ENCODE measurements at regions not wholly inside any gene's neighbourhood (a gene's known extent, or its start where the extent isn't known, plus 50 kb on each side); places are given as distances from the start of the nearest gene placed in this dataset.
A peak's percentile ranks its signal among the peaks of the same experiment; 100 is the strongest.

GRCh38 chr9:82621447-82621846 is 441.5 kb downstream of the RASEF start:
- DNase-seq (ENCODE audit: low spot score): no peak

GRCh38 chr9:82637368-82637767 is 425.6 kb downstream of the RASEF start:
- DNase-seq (ENCODE audit: low spot score): no peak

DNA sequence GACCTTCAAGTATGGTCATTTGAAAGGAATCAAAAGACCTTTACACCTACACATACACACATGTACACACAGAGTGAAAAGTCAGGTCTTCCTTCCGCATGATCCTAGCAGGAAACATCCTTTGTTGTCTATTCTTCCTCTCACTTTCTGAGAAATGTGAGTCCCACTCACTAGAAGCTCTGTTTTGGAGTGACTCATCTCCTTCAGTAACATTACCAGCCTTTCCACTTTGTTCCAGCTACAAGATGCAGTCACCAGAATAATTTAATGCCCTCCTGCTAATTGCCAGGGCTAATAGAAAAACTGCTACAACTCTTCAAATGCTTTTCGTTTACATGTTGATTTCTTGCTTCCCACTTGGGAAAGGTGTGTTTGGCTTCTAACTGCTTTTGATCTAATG is 417.3 kb downstream of the RASEF start:
- peak; percentile 1 for DNase-seq (ENCODE audit: low spot score)

DNA sequence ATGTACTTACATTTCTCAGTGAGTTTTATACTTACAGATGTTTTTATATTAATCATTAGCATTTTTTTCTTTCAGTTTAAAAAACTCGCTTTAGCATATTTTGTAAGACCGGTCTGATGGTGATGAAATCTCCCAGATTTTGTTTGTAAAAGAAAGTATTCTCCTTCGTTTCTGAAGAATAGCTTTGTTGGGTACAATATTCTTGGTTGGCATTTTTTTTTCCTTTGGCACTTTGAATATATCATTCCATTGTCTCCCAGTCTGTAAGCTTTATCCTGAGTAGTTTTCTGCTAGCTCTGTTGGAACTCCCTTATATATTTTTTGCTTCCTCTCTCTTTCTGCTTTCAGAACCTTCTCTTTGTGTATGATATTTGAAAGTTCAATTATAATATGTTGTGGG is 412.6 kb downstream of the RASEF start:
- no peak for DNase-seq (ENCODE audit: low spot score)

GRCh38 chr9:82651474-82651873 is 411.5 kb downstream of the RASEF start:
- DNase-seq (ENCODE audit: low spot score): no peak

- DNase-seq (ENCODE audit: low spot score): no peak
Measured at GRCh38 chr9:82665324-82665723, 397.6 kb downstream of the RASEF start.

- DNase-seq (ENCODE audit: low spot score): no peak
Measured at GRCh38 chr9:82668689-82669199, 394.2 kb downstream of the RASEF start.

- no peak for DNase-seq (ENCODE audit: low spot score)
Measured at GRCh38 chr9:82670000-82670399, 392.9 kb downstream of the RASEF start.

DNA sequence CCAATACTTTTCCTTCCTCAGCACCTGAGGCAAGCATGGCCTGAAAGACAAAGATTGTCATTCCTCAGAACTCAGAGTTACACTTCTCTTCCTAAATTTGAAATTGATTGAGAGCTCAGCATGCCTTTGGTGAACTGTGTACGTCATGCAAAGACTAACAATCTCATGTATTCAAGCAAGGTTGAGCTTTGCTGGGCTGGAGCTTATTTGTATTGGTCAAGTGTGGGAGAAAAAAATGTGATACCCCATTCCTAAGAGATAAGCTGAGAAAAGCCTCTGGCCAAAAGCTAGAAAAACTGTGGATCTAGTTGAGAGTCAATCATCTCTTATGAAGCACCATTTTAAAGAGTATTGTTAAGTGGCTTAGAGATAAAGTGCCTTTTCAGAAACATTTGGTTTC is 392.2 kb downstream of the RASEF start:
- no peak for DNase-seq (ENCODE audit: low spot score)

- DNase-seq (ENCODE audit: low spot score): no peak
Measured at GRCh38 chr9:82673201-82673600, 389.7 kb downstream of the RASEF start.

- DNase-seq (ENCODE audit: low spot score): no peak
Measured at GRCh38 chr9:82673919-82674318, 389.0 kb downstream of the RASEF start.

DNA sequence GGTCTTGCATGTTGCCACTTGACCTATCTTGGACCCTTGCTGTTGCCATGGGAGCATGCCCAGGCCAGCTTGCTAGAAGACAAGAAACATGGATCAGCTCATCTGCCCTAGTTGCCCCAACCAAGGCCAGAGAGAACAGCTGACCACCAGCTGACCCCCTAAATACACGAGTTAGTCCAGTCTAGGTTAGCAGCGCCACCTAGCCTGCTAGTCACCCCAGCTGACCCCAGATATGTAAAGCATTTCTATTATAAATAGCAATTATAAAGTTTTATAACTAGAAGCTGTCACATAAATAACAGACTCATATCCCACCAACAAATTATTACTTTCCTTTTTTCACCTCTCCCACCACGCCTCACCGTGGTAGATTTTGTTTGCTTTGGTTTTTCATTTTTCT is 387.8 kb downstream of the RASEF start:
- DNase-seq (ENCODE audit: low spot score): no peak

DNA sequence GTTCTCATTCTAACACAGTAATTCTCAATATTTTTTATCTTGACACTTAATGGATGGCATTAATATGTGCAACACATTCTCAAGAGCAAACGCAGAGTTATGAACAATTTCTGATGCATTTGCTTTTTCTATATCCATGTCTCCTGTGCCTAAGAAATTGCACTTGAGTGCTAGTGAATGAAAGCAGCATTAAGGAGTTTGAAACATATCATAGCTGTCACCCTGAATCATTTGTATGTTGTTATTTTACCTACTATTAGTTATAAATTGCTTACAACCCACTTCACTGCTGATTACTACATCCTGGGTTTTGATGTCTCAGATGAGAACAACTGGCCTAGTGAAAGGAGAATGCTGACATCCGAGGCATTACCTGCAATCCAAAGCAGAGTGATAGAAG is 387.3 kb downstream of the RASEF start:
- DNase-seq (ENCODE audit: low spot score): no peak

DNA sequence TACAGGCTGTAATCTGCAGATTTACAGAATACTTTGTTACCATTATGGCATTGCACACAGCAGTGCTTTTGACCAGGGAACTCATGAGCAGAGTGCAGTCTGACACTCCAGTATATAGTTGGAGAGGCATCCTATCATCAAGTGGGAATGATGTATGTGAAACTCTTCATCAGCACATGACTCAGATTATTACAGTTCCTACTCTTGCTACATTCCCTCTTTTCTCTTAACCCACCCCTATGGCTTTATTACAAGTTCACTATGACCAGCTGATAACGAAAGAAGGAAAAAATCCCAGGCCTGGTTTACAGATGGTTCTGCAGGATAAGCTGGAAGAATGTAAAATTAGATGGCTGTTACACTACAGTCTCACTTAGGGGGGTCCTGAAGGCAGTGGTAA is 385.9 kb downstream of the RASEF start:
- no peak for DNase-seq (ENCODE audit: low spot score)

DNA sequence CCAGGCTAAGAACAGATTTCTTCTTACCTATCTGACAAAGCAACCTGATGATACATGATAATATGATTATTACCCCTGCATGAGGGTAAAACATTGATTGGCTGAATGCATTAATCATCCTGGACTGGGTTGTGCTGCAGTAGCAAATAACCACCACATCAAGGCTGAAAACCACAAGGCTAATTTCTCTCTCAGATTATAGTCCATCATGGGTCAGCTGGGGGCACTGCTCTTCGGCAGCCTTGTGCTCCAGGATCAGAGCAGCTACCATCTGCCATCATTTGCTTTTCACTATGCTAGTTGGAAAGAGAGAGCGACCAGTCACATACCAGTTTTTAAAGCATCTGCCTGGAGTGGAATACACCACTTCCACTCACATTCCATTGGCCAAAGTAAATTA is 383.5 kb downstream of the RASEF start:
- DNase-seq (ENCODE audit: low spot score): no peak

DNA sequence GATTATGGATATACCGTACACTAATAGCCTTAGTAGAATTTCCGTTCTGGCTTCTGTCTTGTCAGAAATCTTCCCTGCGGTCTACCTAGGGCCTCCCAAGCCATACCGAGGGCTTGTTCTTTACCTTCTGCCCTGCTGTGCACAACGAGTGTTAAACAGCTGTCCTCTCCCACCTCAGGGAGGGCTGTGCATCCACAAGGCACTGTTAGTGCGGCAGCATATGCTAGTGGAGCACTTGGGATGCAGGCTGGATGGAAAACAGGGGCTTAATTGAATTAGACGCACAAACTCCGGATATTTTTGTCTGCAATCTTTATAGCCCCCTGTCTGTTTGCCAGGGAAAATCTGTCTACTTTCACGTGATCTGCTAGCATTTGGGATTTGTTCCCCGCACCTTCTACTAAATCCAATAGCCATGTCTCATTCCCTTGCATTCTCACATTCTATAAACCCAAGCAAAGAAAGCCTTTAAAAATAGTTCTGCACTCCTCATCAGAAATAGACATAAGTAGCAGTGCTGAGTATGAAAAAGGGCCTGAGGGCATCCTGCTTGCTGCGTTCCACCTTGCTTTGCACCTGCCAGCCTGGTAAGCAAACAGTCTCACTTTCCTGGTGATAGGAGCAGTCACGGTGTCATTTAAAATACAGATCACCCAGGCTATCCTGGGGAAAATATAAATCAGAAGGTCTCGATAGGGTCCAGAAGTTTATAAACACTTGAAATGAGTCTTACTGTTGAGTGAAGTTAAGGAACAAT is 382.6 kb downstream of the RASEF start:
- no peak for DNase-seq (ENCODE audit: low spot score)

GRCh38 chr9:82681809-82682208 is 381.1 kb downstream of the RASEF start:
- no peak for DNase-seq (ENCODE audit: low spot score)

DNA sequence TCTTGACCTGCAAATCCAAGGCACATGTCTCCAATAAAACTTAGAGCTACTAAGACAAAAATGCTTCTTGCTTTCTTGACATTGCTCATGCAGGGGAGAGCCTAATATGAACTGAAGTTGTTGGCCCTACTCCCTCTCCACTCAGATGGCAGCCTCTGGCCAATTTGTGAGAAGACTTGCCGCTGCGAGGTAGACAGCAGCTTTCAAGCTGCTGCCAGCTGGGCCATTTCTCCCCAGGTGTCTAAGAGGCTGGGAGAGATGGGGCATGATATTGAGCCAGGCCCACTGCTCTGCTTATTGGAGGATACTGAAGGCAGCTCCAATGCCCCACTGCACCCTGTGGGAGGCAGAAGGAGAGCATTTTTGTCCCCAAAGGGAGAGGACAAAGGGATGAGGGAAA is 380.5 kb downstream of the RASEF start:
- no peak for DNase-seq (ENCODE audit: low spot score)

- DNase-seq (ENCODE audit: low spot score): no peak
Measured at GRCh38 chr9:82695704-82696103, 367.2 kb downstream of the RASEF start.

DNA sequence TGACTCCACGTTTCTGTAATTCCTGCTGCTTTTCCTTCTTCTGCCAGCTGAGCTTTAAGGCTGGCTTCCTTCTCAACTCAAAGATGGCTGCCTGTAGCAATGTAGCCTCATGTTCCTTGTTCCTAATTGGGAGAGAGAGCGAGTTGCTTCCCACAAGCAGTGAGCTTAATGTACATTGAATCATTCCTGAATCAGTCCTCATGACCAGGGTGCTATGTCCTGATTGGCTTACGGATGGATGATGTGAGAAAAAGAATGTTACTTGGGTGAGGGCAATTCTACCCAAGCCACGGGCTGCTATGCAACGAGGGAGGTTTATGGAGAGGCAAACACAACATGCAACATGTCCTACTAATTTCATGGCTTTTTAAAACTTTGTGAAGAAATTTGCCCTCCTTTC is 356.2 kb downstream of the RASEF start:
- DNase-seq (ENCODE audit: low spot score): no peak

- DNase-seq (ENCODE audit: low spot score): no peak
Measured at GRCh38 chr9:82716821-82717220, 346.1 kb downstream of the RASEF start.

DNA sequence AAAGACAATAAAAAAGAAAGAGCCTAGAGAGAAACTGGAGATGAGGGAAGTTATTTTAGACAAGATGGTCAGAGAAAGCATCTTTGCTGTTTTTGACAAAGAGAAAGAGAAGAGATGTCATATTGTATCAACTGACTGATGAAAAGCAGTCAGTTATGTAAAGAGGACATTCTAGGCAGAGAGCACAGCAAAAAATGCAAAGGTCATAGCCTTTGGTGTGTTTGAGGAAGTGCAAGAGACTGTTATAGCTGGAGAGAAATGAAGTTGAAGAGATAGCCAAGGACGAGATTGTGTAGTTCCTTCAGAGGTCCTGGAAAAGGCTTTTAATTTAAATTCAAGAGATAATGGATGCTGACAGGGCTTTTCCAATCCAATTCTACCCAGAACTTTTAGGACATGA is 342.4 kb downstream of the RASEF start:
- no peak for DNase-seq (ENCODE audit: low spot score)

- peak; percentile 13 for DNase-seq (ENCODE audit: low spot score)
Measured at GRCh38 chr9:82721593-82721992, 341.3 kb downstream of the RASEF start.

DNA sequence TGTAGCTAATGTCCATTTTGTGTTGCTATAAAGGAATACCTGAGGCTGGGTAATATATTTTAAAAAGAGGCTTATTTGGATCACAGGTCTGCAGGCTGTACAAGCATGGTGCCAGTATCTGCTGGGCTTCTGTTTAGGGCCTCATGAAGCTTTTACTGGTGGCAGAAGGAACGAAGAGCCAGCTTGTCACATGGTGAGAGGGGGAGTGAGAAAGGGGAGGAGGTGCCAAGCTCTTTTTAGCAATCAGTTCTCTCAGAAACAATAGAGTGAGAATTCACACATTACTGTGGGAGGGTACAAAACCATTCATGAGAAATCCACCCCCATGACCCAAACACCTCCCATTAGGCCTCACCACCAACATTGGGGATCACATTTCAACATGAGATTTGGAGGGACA is 340.9 kb downstream of the RASEF start:
- DNase-seq (ENCODE audit: low spot score): no peak
